BLaER1 treated with 17β-estradiol and CSF1 and Interleukin-3, amounts not matched to agents 10 nM and 100 nM (cell line): ENCODE measurements at regions not wholly inside any gene's neighbourhood (a gene's known extent, or its start where the extent isn't known, plus 50 kb on each side); places are given as distances from the start of the nearest gene placed in this dataset.

Source experiments
- H3K27ac ChIP-seq, 11 experiments: shearing (Covaris generic); formaldehyde crosslinking; 2 replicates each; pipeline ENCODE4 v1.8.1; 2022
- H3K27me3 ChIP-seq, 11 experiments: shearing (Covaris generic); formaldehyde crosslinking; 2 replicates each; pipeline ENCODE4 v1.8.1; 2022
- H3K36me3 ChIP-seq, 11 experiments: shearing (Covaris generic); formaldehyde crosslinking; 2 replicates each; pipeline ENCODE4 v1.8.1; 2022
- H3K4me1 ChIP-seq, 10 experiments: shearing (Covaris generic); formaldehyde crosslinking; 2 replicates each; pipeline ENCODE4 v1.8.1; 2022
- H3K4me2 ChIP-seq, 11 experiments: shearing (Covaris generic); formaldehyde crosslinking; 2 replicates each; pipeline ENCODE4 v1.8.1; 2022
- H3K4me3 ChIP-seq, 10 experiments: shearing (Covaris generic); formaldehyde crosslinking; 2 replicates each; pipeline ENCODE4 v1.8.1; 2022
- H3K9ac ChIP-seq, 11 experiments: shearing (Covaris generic); formaldehyde crosslinking; 2 replicates each; pipeline ENCODE4 v1.8.1; 2022
- H3K9me3 ChIP-seq, 11 experiments: shearing (Covaris generic); formaldehyde crosslinking; replicated peaks in 1 of 11; 2 replicates each; pipeline ENCODE4 v1.8.1; 2022
- H4K20me1 ChIP-seq, 11 experiments: shearing (Covaris generic); formaldehyde crosslinking; 2 replicates each; pipeline ENCODE4 v1.8.1; 2022
- Cebpa-rat ChIP-seq, 11 experiments: shearing (Covaris generic); IDR thresholded peaks; 2 replicates each; pipeline ENCODE4 v1.8.1; 2022

DNA sequence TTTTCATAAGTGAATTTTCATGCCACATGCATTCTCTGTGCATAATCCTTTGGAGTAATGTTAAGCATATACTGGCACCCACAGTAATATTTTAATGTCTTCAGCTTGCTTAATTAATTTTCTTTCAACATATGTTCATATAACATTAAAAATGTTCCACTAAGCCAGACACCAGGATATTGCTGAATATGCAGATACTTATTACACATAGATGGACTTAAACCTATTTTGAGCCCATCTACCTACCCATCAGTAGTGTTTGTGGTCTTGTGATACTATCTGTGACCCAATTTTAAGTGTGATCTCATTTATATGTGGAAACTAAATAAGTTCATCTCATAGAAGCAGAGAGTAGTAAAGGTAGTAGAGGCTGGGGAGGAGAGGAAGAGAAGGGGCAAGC, 379.5 kb upstream of the JAG1 start:
- Histone ChIP-seq H4K20me1 (no peaks in the 10 kb centered on the region), H3K4me3 (no peak overlapping the region), H3K36me3 (no peaks in the 10 kb centered on the region), H3K4me1 (peaks cover 0 to 10% (median 6%) of the 10 kb centered on the region in 10 experiments; a peak in 7 of 20 replicates), H3K9ac (no peak overlapping the region), H3K27me3 (no peaks in the 10 kb centered on the region), H3K9me3 (0 out of 22 replicates have a peak, but pooled peaks cover 0 to 3% (median 0%) of the 10 kb centered on the region in 11 experiments), H3K4me2 (no peak overlapping the region), H3K27ac (no peak overlapping the region)
- TF ChIP-seq Cebpa-rat (IDR thresholded peaks at IDR 0.05) = no peak

- no peaks in the 10 kb centered on the region for H3K27me3 ChIP-seq
- H3K4me1 ChIP-seq = peaks cover 0 to 11% (median 6%) of the 10 kb centered on the region in 10 experiments; a peak in 7 of 20 replicates
- no peak overlapping the region for H3K4me2 ChIP-seq
- no peaks in the 10 kb centered on the region for H3K36me3 ChIP-seq
- no peak overlapping the region for H3K27ac ChIP-seq
- no peak for TF ChIP-seq Cebpa-rat (IDR thresholded peaks at IDR 0.05)
- no peak overlapping the region for H3K9ac ChIP-seq
- no peak overlapping the region for H3K4me3 ChIP-seq
- H3K9me3 ChIP-seq = 0 out of 22 replicates have a peak, but pooled peaks cover 0 to 3% (median 0%) of the 10 kb centered on the region in 11 experiments
- no peaks in the 10 kb centered on the region for H4K20me1 ChIP-seq
These were observed 380.6 kb upstream of the JAG1 start for GRCh38 chr20:11054266-11054993.

GRCh38 chr20:11056414-11056813, 382.6 kb upstream of the JAG1 start:
- H3K9ac ChIP-seq = no peak overlapping the region
- H4K20me1 ChIP-seq = no peaks in the 10 kb centered on the region
- H3K27ac ChIP-seq = no peak overlapping the region
- H3K4me3 ChIP-seq = no peak overlapping the region
- peaks cover 0 to 30% (median 13%) of the 10 kb centered on the region in 10 experiments; a peak in 11 of 20 replicates for H3K4me1 ChIP-seq
- no peaks in the 10 kb centered on the region for H3K36me3 ChIP-seq
- no peak for TF ChIP-seq Cebpa-rat (IDR thresholded peaks at IDR 0.05)
- peak overlapping the region in 7 of 11 experiments; percentile 0 to 54 (median 27); a peak in 8 of 22 replicates for H3K4me2 ChIP-seq
- no peaks in the 10 kb centered on the region for H3K27me3 ChIP-seq
- 0 out of 22 replicates have a peak, but pooled peaks cover 0 to 3% (median 0%) of the 10 kb centered on the region in 11 experiments for H3K9me3 ChIP-seq

GRCh38 chr20:11057624-11058023, 383.8 kb upstream of the JAG1 start:
- 0 out of 22 replicates have a peak, but pooled peaks cover 0 to 3% (median 0%) of the 10 kb centered on the region in 11 experiments for H3K9me3 ChIP-seq
- H3K27me3 ChIP-seq = no peaks in the 10 kb centered on the region
- no peak overlapping the region for H3K4me2 ChIP-seq
- TF ChIP-seq Cebpa-rat (IDR thresholded peaks at IDR 0.05) = no peak
- no peaks in the 10 kb centered on the region for H4K20me1 ChIP-seq
- no peak overlapping the region for H3K27ac ChIP-seq
- no peak overlapping the region for H3K9ac ChIP-seq
- no peaks in the 10 kb centered on the region for H3K36me3 ChIP-seq
- H3K4me3 ChIP-seq = no peak overlapping the region
- H3K4me1 ChIP-seq = peaks cover 0 to 30% (median 13%) of the 10 kb centered on the region in 10 experiments; a peak in 12 of 20 replicates

GRCh38 chr20:11059659-11060058, 385.9 kb upstream of the JAG1 start:
- TF ChIP-seq Cebpa-rat (IDR thresholded peaks at IDR 0.05) = no peak
- Histone ChIP-seq H3K36me3 (no peaks in the 10 kb centered on the region), H3K27ac (no peak overlapping the region), H3K4me3 (no peak overlapping the region), H3K4me2 (peak overlapping the region in 3 of 11 experiments; percentile 59 to 73 (median 67); a peak in 3 of 22 replicates), H3K9me3 (0 out of 22 replicates have a peak, but pooled peaks cover 0 to 3% (median 0%) of the 10 kb centered on the region in 11 experiments), H3K4me1 (peaks cover 4 to 30% (median 14%) of the 10 kb centered on the region in 10 experiments; a peak in 15 of 20 replicates), H3K27me3 (no peaks in the 10 kb centered on the region), H3K9ac (no peak overlapping the region), H4K20me1 (no peaks in the 10 kb centered on the region)

- H4K20me1 ChIP-seq = no peaks in the 10 kb centered on the region
- H3K4me2 ChIP-seq = peak overlapping the region in 8 of 11 experiments; percentile 2 to 73 (median 61); a peak in 14 of 22 replicates
- 0 out of 22 replicates have a peak, but pooled peaks cover 0 to 3% (median 0%) of the 10 kb centered on the region in 11 experiments for H3K9me3 ChIP-seq
- H3K4me1 ChIP-seq = peaks cover 4 to 30% (median 14%) of the 10 kb centered on the region in 10 experiments; a peak in 15 of 20 replicates
- no peaks in the 10 kb centered on the region for H3K27me3 ChIP-seq
- no peak overlapping the region for H3K27ac ChIP-seq
- no peak overlapping the region for H3K9ac ChIP-seq
- no peak for TF ChIP-seq Cebpa-rat (IDR thresholded peaks at IDR 0.05)
- H3K4me3 ChIP-seq = no peak overlapping the region
- no peaks in the 10 kb centered on the region for H3K36me3 ChIP-seq
These were observed 386.8 kb upstream of the JAG1 start for GRCh38 chr20:11060423-11061185.

GRCh38 chr20:11063444-11063843, 389.6 kb upstream of the JAG1 start:
- TF ChIP-seq Cebpa-rat (IDR thresholded peaks at IDR 0.05) = no peak

GRCh38 chr20:11064946-11065345, 391.1 kb upstream of the JAG1 start:
- Histone ChIP-seq H3K9ac (no peak overlapping the region), H3K27ac (no peak overlapping the region), H4K20me1 (no peaks in the 10 kb centered on the region), H3K4me2 (no peak overlapping the region), H3K4me1 (peaks cover 0 to 14% (median 10%) of the 10 kb centered on the region in 10 experiments; a peak in 14 of 20 replicates), H3K9me3 (no peaks in the 10 kb centered on the region), H3K36me3 (no peaks in the 10 kb centered on the region), H3K4me3 (no peak overlapping the region), H3K27me3 (no peaks in the 10 kb centered on the region)
- no peak for TF ChIP-seq Cebpa-rat (IDR thresholded peaks at IDR 0.05)

More at GRCh38 chr20:11063444-11063843, 389.6 kb upstream of the JAG1 start:
- Histone ChIP-seq H3K27me3 (no peaks in the 10 kb centered on the region), H4K20me1 (no peaks in the 10 kb centered on the region), H3K27ac (no peak overlapping the region), H3K4me3 (no peak overlapping the region), H3K36me3 (no peaks in the 10 kb centered on the region), H3K4me1 (peaks cover 0 to 20% (median 10%) of the 10 kb centered on the region in 10 experiments; a peak in 14 of 20 replicates), H3K9me3 (no peaks in the 10 kb centered on the region), H3K9ac (no peak overlapping the region), H3K4me2 (peak overlapping the region in 5 of 11 experiments; percentile 14 to 37 (median 19); a peak in 4 of 22 replicates)

- Histone ChIP-seq H3K4me1 (peaks cover 0 to 11% (median 0%) of the 10 kb centered on the region in 10 experiments; a peak in 6 of 20 replicates), H3K36me3 (no peaks in the 10 kb centered on the region), H3K27ac (no peak overlapping the region), H3K4me2 (no peak overlapping the region), H3K9me3 (no peaks in the 10 kb centered on the region; a peak in 1 of 22 replicates), H4K20me1 (no peaks in the 10 kb centered on the region), H3K27me3 (no peaks in the 10 kb centered on the region), H3K4me3 (no peak overlapping the region), H3K9ac (no peak overlapping the region)
- TF ChIP-seq Cebpa-rat (IDR thresholded peaks at IDR 0.05) = no peak
These were observed 393.6 kb upstream of the JAG1 start for GRCh38 chr20:11067359-11067758.
